GM18505 (cell line): ENCODE measurements at regions not wholly inside any gene's neighbourhood (a gene's known extent, or its start where the extent isn't known, plus 50 kb on each side); places are given as distances from the start of the nearest gene placed in this dataset.
"Not testable (repeated sequence)": the region's sequence is repeated elsewhere in the genome, so short reads cannot be mapped to it uniquely, and the experiment has no call there.

Experiments
- ATAC-seq: cut with Tn5 transposase; IDR thresholded peaks from one replicate; pipeline ENCODE4 v1.9.1; 2021; ENCODE audit not compliant: unreplicated experiment
- POLR2A ChIP-seq: IDR thresholded peaks from 4 replicates; pipeline ENCODE4 v1.6.1; 2011; ENCODE audit warnings: borderline replicate concordance; ENCODE audit not compliant: insufficient read depth, insufficient read length; ENCODE audit errors: extremely low read depth

DNA sequence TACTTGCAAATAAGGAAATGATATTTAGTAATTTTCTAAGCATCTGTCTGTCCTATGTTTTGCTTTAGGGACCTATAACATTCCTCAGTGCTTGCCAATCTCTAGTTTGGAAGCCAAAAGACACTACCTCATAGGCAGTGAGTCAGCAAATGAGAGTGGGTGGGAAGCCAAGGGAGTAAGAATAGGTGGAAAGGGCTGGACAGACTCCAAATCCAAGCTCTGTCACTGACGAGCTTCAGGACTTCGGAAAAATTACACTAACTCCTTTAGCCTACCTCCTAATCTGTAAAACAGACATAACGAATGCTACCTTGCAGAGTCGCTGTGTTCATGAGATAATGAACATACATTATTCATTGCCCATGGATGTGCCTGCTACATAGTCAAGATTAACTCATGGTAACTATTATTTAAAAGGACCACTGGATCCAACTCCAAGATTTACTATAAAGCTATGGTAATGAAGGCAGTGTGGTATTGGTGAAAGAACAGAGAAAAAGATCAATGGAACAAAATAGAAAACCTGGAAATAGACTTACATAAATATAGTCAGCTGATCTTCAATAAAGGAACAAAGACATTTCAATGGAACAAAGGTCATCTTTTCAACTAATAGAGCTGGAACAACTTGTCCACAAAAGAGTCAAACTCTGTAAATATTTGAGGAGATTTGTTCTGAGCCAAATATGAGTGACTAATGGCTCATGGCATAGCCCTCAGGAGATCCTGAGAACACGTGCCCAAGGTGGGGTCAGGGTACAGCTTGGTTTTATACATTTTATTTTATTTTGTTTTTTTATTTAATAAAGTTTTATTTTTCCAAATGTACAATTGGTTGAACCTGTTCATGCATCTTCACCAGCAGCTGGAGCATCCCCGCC lies 64.1 kb downstream of the FAM50B start:
- ATAC-seq = no peak
- TF ChIP-seq POLR2A = no peak

DNA sequence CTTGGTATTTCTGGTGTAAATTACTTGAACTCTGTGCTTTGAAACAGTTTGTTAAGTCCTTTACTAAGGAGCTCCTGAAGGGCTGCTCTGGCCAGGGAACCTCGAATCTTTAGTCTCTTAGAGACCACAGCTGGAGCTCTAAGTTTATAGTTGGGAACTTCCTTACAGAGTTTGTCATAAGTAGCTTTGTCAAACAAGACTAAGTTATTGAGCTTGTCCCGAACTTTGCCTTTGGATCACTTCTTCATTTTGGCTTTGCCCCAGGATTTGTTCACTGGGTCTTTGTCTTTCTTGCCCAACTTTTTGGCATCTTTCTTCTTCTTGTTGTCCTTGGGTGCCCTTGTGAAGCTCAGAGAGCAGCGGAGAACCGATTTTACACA lies 64.8 kb downstream of the FAM50B start:
- no peak for ATAC-seq
- TF ChIP-seq POLR2A = no peak

DNA sequence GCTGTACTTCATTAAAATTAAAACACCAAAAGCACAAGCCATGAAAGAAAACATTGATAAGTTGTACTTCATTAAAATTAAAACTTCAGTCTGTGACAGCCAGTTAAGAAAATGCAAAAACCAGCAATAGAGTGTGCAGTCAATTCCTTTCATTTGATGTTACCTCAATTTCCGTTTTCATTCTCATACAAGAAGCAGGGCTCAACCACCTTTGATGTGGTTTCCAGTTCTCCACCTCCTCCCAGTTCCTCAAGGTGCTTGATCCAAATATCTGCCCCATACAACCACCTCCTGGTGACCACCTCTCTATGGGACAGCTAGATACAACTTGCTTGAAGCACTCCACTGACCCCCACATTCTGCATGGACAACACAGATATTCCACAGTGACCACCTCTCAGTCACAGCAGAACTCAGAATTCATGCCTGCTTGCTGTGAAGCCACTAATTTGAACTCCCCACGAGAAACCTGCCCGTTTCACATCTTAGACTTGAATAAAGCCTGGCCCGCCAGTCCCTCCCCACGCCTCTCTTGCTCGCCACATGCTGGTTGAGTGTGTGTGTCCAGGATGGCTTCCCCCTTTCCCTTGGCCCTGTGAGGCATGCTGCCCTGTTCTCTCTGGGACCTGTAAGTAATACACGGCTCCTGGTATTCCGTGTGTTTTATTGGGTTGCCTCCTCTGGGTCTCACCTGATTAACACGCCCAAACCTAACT lies 66.1 kb downstream of the FAM50B start:
- no peak for TF ChIP-seq POLR2A
- ATAC-seq = no peak

DNA sequence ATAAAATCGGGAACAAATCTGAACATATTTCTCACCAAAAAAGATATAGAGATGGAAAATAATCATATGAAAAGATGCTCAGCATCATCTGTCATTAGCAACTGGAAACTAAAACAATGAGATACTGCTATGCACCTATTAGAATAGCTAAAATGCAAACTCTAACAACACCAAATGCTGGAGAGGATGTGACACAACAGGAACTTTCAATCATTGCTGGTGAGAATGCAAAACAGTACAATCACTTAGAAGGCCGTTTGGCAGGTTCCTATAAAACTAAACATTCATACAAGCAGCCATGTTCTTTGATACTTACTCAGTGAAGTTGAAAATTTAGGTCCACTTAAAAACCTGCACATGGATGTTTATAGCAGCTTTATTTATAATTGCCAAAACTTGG lies 67.0 kb downstream of the FAM50B start:
- ATAC-seq = no peak
- no peak for TF ChIP-seq POLR2A

DNA sequence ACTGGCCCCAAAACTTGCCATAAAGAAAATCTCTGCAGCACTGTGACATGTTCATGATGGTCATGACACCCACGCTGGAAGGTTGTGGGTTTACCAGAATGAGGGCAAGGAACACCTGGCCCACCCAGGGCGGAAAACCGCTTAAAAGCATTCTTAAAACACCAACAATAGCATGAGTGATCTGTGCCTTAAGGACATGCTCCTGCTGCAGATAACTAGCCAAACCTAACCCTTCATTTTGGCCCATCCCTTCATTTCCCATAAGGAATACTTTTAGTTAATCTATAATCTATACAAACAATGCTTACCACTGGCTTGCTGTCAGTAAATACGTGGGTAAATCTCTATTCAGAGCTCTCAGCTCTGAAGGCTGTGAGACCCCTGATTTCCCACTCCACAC lies 67.6 kb downstream of the FAM50B start:
- not testable (repeated sequence) for ATAC-seq

DNA sequence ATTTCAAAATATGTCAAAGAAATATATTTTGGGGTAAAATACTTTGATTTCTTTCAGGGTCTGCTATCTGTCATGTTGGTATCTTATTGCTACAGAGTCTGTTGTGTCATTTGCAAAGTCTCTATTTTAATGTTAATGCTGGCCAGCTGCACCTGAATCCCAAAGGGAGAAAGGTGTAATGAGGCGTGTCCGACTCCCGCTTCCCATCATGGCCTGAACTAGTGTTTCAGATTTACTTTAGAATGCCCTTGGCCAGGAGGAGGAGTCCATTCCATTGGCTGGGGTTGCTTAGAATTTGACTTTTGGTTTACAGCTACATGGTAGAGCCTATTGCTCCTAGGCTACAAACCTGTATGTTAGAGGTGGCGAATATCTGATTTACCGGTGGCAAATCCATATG lies 69.3 kb downstream of the FAM50B start:
- no peak for TF ChIP-seq POLR2A
- no peak for ATAC-seq

DNA sequence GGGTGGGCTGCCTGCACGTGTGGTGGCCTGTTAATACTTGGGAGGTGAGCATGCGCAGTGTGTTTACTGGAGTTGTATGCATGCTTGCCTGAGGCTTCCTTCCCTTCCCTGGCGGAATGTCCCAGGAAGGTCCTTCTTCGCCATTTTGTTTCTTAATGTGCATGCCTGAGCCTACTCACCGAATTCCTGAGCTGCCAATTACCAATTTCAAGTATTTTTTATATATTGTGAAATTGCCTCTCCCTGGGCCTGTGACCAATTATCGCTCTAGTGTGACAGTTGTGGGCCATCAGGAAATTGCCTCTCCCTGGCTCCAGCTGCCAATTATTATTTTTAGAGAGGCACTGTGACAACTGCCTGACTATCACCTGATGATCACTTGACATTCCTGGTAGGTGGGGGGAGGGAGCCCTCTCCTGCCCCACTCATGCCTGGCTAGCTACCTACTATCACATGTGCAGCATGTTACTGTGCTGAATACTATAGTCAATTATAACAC lies 70.0 kb downstream of the FAM50B start:
- no peak for ATAC-seq
- no peak for TF ChIP-seq POLR2A

DNA sequence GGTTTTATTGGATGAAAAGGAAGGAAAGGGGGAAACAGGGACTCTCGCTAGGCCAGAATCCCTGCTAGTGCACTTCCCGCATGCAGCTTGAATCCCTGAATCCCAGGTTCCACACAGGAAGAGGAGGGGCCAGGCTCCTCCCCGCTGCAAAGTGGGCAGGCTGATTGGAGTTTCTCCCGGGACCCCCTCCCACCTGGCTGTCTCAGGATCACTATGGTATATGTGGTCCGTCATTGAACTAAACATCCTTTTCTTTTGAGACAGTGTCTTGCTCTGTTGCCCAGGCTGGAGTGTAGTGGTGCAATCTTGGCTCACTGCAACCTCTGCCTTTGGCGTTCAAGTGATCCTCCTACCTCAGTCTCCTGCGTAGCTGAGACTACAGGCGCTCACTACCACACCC lies 70.7 kb downstream of the FAM50B start:
- TF ChIP-seq POLR2A = no peak
- no peak for ATAC-seq

DNA sequence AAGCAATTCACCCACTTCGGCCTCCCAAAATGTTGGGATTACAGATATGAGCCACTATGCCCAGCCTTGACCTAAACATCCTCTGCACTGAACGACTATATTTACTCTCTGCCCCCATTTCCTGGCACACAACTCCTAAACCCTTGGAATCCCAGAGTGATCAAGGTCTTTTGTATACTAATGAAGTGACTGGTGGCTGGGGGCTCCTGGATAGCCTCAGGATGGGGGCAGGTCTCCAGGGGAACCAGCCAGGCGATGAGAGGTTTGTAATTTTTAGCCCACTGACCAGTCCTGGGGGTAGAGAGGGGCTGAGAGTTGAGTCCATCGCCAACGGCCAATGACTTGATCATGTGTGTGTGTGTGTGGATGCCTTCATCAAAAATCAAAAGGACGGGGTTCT lies 71.1 kb downstream of the FAM50B start:
- no peak for TF ChIP-seq POLR2A
- no peak for ATAC-seq

DNA sequence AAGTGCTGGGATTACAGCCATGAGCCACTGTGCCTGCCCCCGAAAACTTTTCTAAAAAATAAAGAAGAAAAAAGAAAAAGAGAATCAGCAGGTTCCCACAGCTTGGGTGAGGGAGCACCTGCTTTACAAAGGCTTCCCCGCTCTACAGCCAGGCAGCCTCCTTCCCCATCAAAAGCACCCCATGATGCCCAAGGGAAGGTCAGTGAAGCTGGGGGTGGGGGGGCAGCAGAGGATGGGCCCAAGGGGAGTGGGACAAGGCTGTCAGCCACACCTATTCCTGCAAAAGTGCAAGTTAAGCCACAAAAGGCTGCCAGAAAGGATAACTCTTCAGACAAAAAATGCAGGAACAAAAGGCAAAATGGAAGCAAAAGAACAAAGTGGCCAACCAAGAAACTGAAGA lies 72.5 kb downstream of the FAM50B start:
- TF ChIP-seq POLR2A = no peak
- ATAC-seq = no peak

DNA sequence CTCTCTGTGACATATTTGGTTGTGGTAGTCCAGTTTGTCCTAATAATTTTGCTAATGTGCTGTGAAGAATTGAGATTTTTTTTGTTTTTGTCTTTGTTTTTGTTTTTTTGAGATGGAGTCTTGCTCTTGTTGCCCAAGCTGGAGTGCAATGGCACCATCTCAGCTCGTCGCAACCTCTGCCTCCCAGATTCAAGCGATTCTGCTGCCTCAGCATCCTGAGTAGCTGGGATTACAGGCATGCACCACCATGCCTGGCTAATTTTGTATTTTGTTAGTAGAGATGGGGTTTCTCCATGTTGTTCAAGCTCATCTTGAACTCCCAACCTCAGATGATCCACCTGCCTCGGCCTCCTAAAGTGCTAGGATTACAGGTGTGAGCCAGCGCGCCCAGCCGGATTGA lies 73.4 kb downstream of the FAM50B start:
- not testable (repeated sequence) for ATAC-seq

DNA sequence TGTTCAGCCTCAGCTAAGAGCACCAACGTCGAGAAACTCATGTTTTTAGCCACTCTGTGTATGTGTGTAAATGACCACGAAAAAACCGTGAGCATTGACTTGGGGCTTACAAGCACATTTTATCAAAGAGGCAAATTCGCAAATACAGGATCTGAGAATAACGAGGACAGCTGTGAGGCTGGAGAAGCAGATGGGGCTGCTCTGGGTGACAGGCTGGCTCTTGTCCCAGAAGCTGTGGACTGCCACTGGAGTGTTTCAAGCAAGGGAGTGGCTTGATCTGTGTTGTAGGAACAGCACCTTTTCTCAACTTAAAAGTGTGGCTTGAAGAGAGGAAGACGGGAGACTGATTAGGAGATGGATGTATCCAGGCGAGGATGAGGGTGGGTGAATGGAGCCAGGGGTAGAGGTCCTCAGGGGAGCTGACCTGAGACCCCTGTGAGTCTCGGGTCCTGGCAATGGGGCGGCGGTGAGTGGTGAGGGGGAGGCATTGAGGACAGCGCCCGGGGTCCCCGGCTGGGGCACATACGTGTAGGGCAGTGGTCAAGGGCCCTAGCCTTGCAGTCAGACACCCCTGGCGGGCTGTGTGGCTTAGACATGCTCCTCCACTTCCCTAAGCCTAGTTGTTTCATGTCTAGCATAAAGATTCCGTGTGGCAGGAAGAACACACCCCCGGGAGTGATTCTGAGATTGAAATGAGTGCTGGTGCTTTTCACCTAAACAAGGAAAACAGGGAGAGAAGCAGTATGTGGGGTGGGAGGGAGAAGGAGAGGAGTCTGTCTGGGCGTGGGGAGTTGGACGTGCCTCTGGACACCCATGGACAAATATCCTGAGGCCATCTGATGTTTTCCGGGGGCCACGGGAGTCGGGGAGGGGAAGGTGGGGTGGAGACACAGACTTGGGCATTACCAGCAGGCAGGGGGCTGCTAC lies 76.3 kb downstream of the FAM50B start:
- not testable (repeated sequence) for ATAC-seq

DNA sequence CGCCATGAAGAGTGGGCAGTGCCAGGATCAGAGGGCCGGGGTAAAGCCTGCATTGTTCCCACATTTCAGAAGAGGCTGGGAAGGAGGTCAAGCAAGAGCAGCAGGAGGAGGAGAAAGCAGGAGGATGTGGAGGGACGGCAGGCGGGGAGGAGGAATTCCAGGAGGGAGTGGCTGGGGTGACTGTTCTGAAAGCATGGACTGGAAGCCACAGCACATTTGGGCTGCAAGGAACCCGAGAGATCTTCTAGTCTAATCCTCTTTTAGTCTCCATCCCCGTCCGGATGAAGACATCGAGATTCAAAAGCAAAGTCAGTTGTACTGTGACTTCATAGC lies 76.9 kb downstream of the FAM50B start:
- no peak for ATAC-seq
- no peak for TF ChIP-seq POLR2A
